GM21360 (cell line): ENCODE measurements at regions not wholly inside any gene's neighbourhood (a gene's known extent, or its start where the extent isn't known, plus 50 kb on each side); places are given as distances from the start of the nearest gene placed in this dataset.

ENCODE experiments used
- ATAC-seq: cut with Tn5 transposase; IDR thresholded peaks from one replicate; pipeline ENCODE4 v1.9.1; 2021; ENCODE audit warnings: mild to moderate bottlenecking, moderate library complexity; ENCODE audit not compliant: unreplicated experiment

- ATAC-seq: no peak
Observed at GRCh38 chr17:74072340-74072739, 131.1 kb upstream of the RPL38 start.

GRCh38 chr17:74076446-74076845 is 127.0 kb upstream of the RPL38 start:
- no peak for ATAC-seq

GRCh38 chr17:74077231-74077630 is 126.2 kb upstream of the RPL38 start:
- no peak for ATAC-seq

GRCh38 chr17:74078363-74078941 is 125.0 kb upstream of the RPL38 start:
- ATAC-seq: no peak

- ATAC-seq: no peak
Observed at GRCh38 chr17:74079537-74080300, 123.8 kb upstream of the RPL38 start.

- no peak for ATAC-seq
Observed at GRCh38 chr17:74080656-74081582, 122.6 kb upstream of the RPL38 start.

- no peak for ATAC-seq
Observed at GRCh38 chr17:74082886-74083285, 120.6 kb upstream of the RPL38 start.

GRCh38 chr17:74083321-74083720 is 120.2 kb upstream of the RPL38 start:
- ATAC-seq: no peak

- ATAC-seq: no peak
Observed at GRCh38 chr17:74085434-74085833, 118.0 kb upstream of the RPL38 start.

GRCh38 chr17:74087002-74087585 is 116.4 kb upstream of the RPL38 start:
- ATAC-seq: no peak

- no peak for ATAC-seq
Observed at GRCh38 chr17:74088285-74088933, 115.1 kb upstream of the RPL38 start.

- ATAC-seq: no peak
Observed at GRCh38 chr17:74088934-74089329, 114.5 kb upstream of the RPL38 start.

GRCh38 chr17:74089380-74089779 is 114.1 kb upstream of the RPL38 start:
- no peak for ATAC-seq

GRCh38 chr17:74089869-74090464 is 113.5 kb upstream of the RPL38 start:
- no peak for ATAC-seq

GRCh38 chr17:74094651-74095050 is 108.8 kb upstream of the RPL38 start:
- no peak for ATAC-seq

- no peak for ATAC-seq
Observed at GRCh38 chr17:74096456-74096855, 107.0 kb upstream of the RPL38 start.

- no peak for ATAC-seq
Observed at GRCh38 chr17:74097450-74098135, 105.9 kb upstream of the RPL38 start.

GRCh38 chr17:74098136-74099024 is 105.1 kb upstream of the RPL38 start:
- no peak for ATAC-seq
